H9 (cell line): ENCODE measurements at regions not wholly inside any gene's neighbourhood (a gene's known extent, or its start where the extent isn't known, plus 50 kb on each side); places are given as distances from the start of the nearest gene placed in this dataset.

Source experiments
- DNase-seq: peaks from one replicate; pipeline ENCODE4 v3.0.0-alpha.2; 2017
- H2AFZ ChIP-seq: one replicate; pipeline ENCODE4 v1.6.1; 2013; ENCODE audit warnings: mild to moderate bottlenecking, low read length, control low read depth, moderate library complexity
- H2AK5ac ChIP-seq: 2 replicates; pipeline ENCODE4 v1.6.1; 2013; ENCODE audit warnings: low read length, control low read depth, mixed read lengths; ENCODE audit not compliant: insufficient read length
- H2BK120ac ChIP-seq: one replicate; pipeline ENCODE4 v1.6.1; 2013; ENCODE audit warnings: low read depth, mild to moderate bottlenecking, low read length, control low read depth, inconsistent platforms; ENCODE audit not compliant: poor library complexity, severe bottlenecking
- H2BK12ac ChIP-seq: 2 replicates; pipeline ENCODE4 v1.6.1; 2013; ENCODE audit warnings: low read length, control low read depth, mixed read lengths, low read depth; ENCODE audit not compliant: insufficient read length
- H2BK15ac ChIP-seq: 2 replicates; pipeline ENCODE4 v1.6.1; 2013; ENCODE audit warnings: low read depth, low read length, control low read depth
- H2BK20ac ChIP-seq: one replicate; pipeline ENCODE4 v1.6.1; 2013; ENCODE audit warnings: low read depth, mild to moderate bottlenecking, low read length, control low read depth, inconsistent platforms; ENCODE audit not compliant: poor library complexity, severe bottlenecking
- H2BK5ac ChIP-seq: 2 replicates; pipeline ENCODE4 v1.6.1; 2013; ENCODE audit warnings: low read length, control low read depth, mixed read lengths; ENCODE audit not compliant: insufficient read length
- H3K14ac ChIP-seq: 2 replicates; pipeline ENCODE4 v1.6.1; 2013; ENCODE audit warnings: low read length, control low read depth; ENCODE audit not compliant: insufficient read depth
- H3K18ac ChIP-seq: 2 replicates; pipeline ENCODE4 v1.6.1; 2013; ENCODE audit warnings: low read depth, mild to moderate bottlenecking, mixed read lengths, low read length, control low read depth; ENCODE audit not compliant: insufficient read length
- H3K23ac ChIP-seq: 2 replicates; pipeline ENCODE4 v1.6.1; 2013; ENCODE audit warnings: low read length, control low read depth, mixed read lengths, low read depth; ENCODE audit not compliant: insufficient read length
- H3K23me2 ChIP-seq: 2 replicates; pipeline ENCODE4 v1.6.1; 2013; ENCODE audit warnings: low read depth, mild to moderate bottlenecking, mixed read lengths, low read length, control low read depth; ENCODE audit not compliant: insufficient read length, poor library complexity, severe bottlenecking
- H3K27ac ChIP-seq: 2 replicates; pipeline ENCODE4 v1.5.1; 2013; ENCODE audit warnings: low read length, control low read depth, mixed read lengths, low read depth; ENCODE audit not compliant: insufficient read length
- H3K27me3 ChIP-seq: 2 replicates; pipeline ENCODE4 v1.6.1; 2013; ENCODE audit warnings: low read length, control low read depth, inconsistent platforms; ENCODE audit not compliant: insufficient read depth
- H3K4ac ChIP-seq: 2 replicates; pipeline ENCODE4 v1.6.1; 2013; ENCODE audit warnings: low read depth, mild to moderate bottlenecking, control low read depth, inconsistent platforms, low read length, moderate library complexity
- H3K4me1 ChIP-seq: 2 replicates; pipeline ENCODE4 v1.6.1; 2013; ENCODE audit warnings: low read length, control low read depth, inconsistent platforms; ENCODE audit not compliant: insufficient read depth
- H3K4me2 ChIP-seq: 2 replicates; pipeline ENCODE4 v1.6.1; 2013; ENCODE audit warnings: low read length, control low read depth, mixed read lengths; ENCODE audit not compliant: insufficient read length, insufficient read depth
- H3K56ac ChIP-seq: 2 replicates; pipeline ENCODE4 v1.6.1; 2013; ENCODE audit warnings: low read depth, mild to moderate bottlenecking, mixed read lengths, low read length, control low read depth; ENCODE audit not compliant: insufficient read length
- H3K79me1 ChIP-seq: 2 replicates; pipeline ENCODE4 v1.6.1; 2013; ENCODE audit warnings: low read depth, mild to moderate bottlenecking, moderate library complexity, low read length, control low read depth, inconsistent platforms; ENCODE audit not compliant: insufficient read depth, poor library complexity, severe bottlenecking
- H3K79me2 ChIP-seq: 2 replicates; pipeline ENCODE4 v1.6.1; 2013; ENCODE audit warnings: low read length, control low read depth, inconsistent platforms; ENCODE audit not compliant: insufficient read depth
- H3K9ac ChIP-seq: 2 replicates; pipeline ENCODE4 v1.6.1; 2013; ENCODE audit warnings: low read length, control low read depth, mixed read lengths; ENCODE audit not compliant: insufficient read length; ENCODE audit errors: extremely low read depth
- H3K9me3 ChIP-seq: one replicate; pipeline ENCODE4 v1.6.1; 2013; ENCODE audit warnings: low read depth, low read length, inconsistent platforms; ENCODE audit not compliant: control insufficient read depth
- H3T11ph ChIP-seq: one replicate; pipeline ENCODE4 v1.6.1; 2013; ENCODE audit warnings: mild to moderate bottlenecking, low read length, control low read depth, inconsistent platforms
- H4K20me1 ChIP-seq: one replicate; pipeline ENCODE4 v1.6.1; 2013; ENCODE audit not compliant: control insufficient read depth, insufficient read length, insufficient read depth
- H4K5ac ChIP-seq: 2 replicates; pipeline ENCODE4 v1.6.1; 2013; ENCODE audit warnings: low read depth, mild to moderate bottlenecking, mixed read lengths, low read length, control low read depth; ENCODE audit not compliant: insufficient read length
- H4K8ac ChIP-seq: replicated peaks from 2 replicates; pipeline ENCODE4 v1.6.1; 2013; ENCODE audit warnings: low read length, control low read depth, mixed read lengths, low read depth; ENCODE audit not compliant: insufficient read length
- H4K91ac ChIP-seq: 2 replicates; pipeline ENCODE4 v1.6.1; 2013; ENCODE audit warnings: low read depth, mild to moderate bottlenecking, moderate library complexity, mixed read lengths, low read length, control low read depth; ENCODE audit not compliant: insufficient read length
- H3K27ac Mint-ChIP-seq, 3 experiments: 2 replicates in 2 of 3; 3 replicates in 1 of 3; pipeline ENCODE4 v1.8.0; 2020 to 2021; ENCODE audit warnings: mixed read lengths in 3 of 3, mild to moderate bottlenecking in 1 of 3, moderate library complexity in 1 of 3
- H3K27me3 Mint-ChIP-seq: 2 replicates; pipeline ENCODE4 v1.8.0; 2021; ENCODE audit warnings: low read depth, mild to moderate bottlenecking, moderate library complexity, mixed read lengths
- H3K36me3 Mint-ChIP-seq, 3 experiments: 2 replicates in 2 of 3; 3 replicates in 1 of 3; pipeline ENCODE4 v1.8.0; 2020 to 2021; ENCODE audit warnings: low read depth in 3 of 3, mixed read lengths in 3 of 3; ENCODE audit not compliant: insufficient read depth in 1 of 3
- H3K4me1 Mint-ChIP-seq, 2 experiments: 2 replicates each; pipeline ENCODE4 v1.8.0; 2020; ENCODE audit warnings: mixed read lengths in 2 of 2
- H3K4me3 Mint-ChIP-seq, 2 experiments: 2 replicates in 1 of 2; 3 replicates in 1 of 2; pipeline ENCODE4 v1.8.0; 2020 to 2021; ENCODE audit warnings: mild to moderate bottlenecking in 2 of 2, mixed read lengths in 2 of 2, moderate library complexity in 1 of 2
- H3K9me3 Mint-ChIP-seq, 2 experiments: 2 replicates in 1 of 2; 3 replicates in 1 of 2; pipeline ENCODE4 v1.8.0; 2020; ENCODE audit warnings: mild to moderate bottlenecking in 2 of 2, mixed read lengths in 2 of 2, moderate library complexity in 1 of 2
- WGBS: extraction: QIAGEN DNeasy Blood & Tissue Kit; methylation state at CpG from one replicate; pipeline ENCODE4 v1.1.7; 2013; ENCODE audit warnings: missing lambda C conversion rate, low lambda C conversion rate, mixed read lengths; ENCODE audit not compliant: insufficient read length; ENCODE audit errors: extremely low coverage; 5-methylcytosine and 5-hydroxymethylcytosine counted together
- TF ChIP-seq, protein P1 (sequence below): fragments of 200-600 bp; sonication (generic); conservative IDR thresholded peaks from 3 replicates; pipeline ENCODE4 v1.8.0; 2021; ENCODE audit warnings: antibody characterized with exemption, mild to moderate bottlenecking

DNA sequence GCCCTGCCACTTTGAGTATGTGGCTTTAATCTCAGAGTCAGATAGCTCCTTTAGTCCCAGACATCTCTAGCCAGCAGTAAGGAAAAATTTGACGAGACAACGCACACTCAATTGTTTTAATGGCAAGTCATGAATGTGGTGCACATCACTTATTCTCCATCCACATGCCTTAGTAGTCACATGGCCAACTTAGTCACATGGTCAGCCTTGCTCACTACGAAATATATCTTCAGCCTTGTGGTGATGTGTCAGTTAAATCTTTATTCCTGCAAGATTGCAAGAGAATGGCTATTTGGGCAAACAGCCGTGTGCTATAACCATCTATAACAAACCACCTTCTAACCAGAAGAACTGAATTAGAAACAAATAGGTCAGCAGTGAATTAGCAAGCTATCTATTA is 871.1 kb upstream of the CELF2 start:
- Histone ChIP-seq H3K27me3 (no peaks in the 10 kb centered on the region), H3K9me3 (no peaks in the 10 kb centered on the region), H3K4me1 (no peaks in the 10 kb centered on the region; the same call in 1 of the 2 replicates), H3K79me1 (no peaks in the 10 kb centered on the region), H3K27ac (no peak overlapping the region), H2BK12ac (no peak overlapping the region), H3K23me2 (no peaks in the 10 kb centered on the region), H3K14ac (no peak overlapping the region), H3K4ac (no peak overlapping the region), H3T11ph (no peak overlapping the region), H2BK120ac (no peak overlapping the region), H3K56ac (no peak overlapping the region), H2BK20ac (no peak overlapping the region), H3K9ac (no peak overlapping the region), H4K20me1 (no peaks in the 10 kb centered on the region), H2BK15ac (no peak overlapping the region), H2AFZ (no peak overlapping the region), H3K18ac (no peak overlapping the region), H2BK5ac (no peak overlapping the region), H3K23ac (no peak overlapping the region), H4K5ac (no peak overlapping the region), H4K8ac (no peak overlapping the region), H3K79me2 (no peaks in the 10 kb centered on the region), H3K4me2 (no peak overlapping the region), H4K91ac (no peak overlapping the region), H2AK5ac (no peak overlapping the region)
- H3K9me3 Mint-ChIP-seq, result no peaks in the 10 kb centered on the region; a peak in 1 of 5 replicates
- no peak for DNase-seq
- H3K36me3 Mint-ChIP-seq, result no peaks in the 10 kb centered on the region
- H3K27ac Mint-ChIP-seq, result no peak overlapping the region
- WGBS, result no CpG with 5 or more reads among the region's 4 CpGs
- TF ChIP-seq, protein P1, sequence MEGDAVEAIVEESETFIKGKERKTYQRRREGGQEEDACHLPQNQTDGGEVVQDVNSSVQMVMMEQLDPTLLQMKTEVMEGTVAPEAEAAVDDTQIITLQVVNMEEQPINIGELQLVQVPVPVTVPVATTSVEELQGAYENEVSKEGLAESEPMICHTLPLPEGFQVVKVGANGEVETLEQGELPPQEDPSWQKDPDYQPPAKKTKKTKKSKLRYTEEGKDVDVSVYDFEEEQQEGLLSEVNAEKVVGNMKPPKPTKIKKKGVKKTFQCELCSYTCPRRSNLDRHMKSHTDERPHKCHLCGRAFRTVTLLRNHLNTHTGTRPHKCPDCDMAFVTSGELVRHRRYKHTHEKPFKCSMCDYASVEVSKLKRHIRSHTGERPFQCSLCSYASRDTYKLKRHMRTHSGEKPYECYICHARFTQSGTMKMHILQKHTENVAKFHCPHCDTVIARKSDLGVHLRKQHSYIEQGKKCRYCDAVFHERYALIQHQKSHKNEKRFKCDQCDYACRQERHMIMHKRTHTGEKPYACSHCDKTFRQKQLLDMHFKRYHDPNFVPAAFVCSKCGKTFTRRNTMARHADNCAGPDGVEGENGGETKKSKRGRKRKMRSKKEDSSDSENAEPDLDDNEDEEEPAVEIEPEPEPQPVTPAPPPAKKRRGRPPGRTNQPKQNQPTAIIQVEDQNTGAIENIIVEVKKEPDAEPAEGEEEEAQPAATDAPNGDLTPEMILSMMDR, result no peak
- H3K27me3 Mint-ChIP-seq, result no peaks in the 10 kb centered on the region
- no peak overlapping the region for H3K4me3 Mint-ChIP-seq
- peaks cover 7% of the 10 kb centered on the region in 2 experiments for H3K4me1 Mint-ChIP-seq
